IMR-90 (cell line): ENCODE measurements at regions not wholly inside any gene's neighbourhood (a gene's known extent, or its start where the extent isn't known, plus 50 kb on each side); places are given as distances from the start of the nearest gene placed in this dataset.

Source experiments
- ATAC-seq: fragments of 200-7000 bp; cut with Tn5 transposase; 2 replicates; pipeline ENCODE4 v1.9.1; 2020; ENCODE audit warnings: low read depth, mild to moderate bottlenecking, moderate library complexity
- BruUV-seq: library from RNA; stranded (reverse); fragments of 400-500 nt; replicated peaks from 2 replicates; lab custom pipeline; 2021; lab: Mats Ljungman, UMichigan
- CTCF ChIA-PET: fragments of 300-600 bp; formaldehyde crosslinking; extraction: SDS; loops from one replicate; lab custom pipeline; 2021; ENCODE audit warnings: antibody characterized with exemption; lab: Yijun Ruan, JAX
- POLR2A ChIA-PET: fragments of 300-600 bp; sonication (Branson Sonifier 250); formaldehyde crosslinking; loops from one replicate; lab custom pipeline; 2022; ENCODE audit warnings: antibody characterized with exemption; ENCODE audit not compliant: unreplicated experiment; lab: Charles Lee
- DNase-seq: peaks from one replicate; pipeline ENCODE4 v3.0.0; 2013
- H2AFZ ChIP-seq: replicated peaks from 2 replicates; pipeline ENCODE3; 2013; ENCODE audit warnings: low read length, mild to moderate bottlenecking; ENCODE audit not compliant: poor library complexity
- H2AK5ac ChIP-seq: 2 replicates; pipeline ENCODE4 v1.6.1; 2013; ENCODE audit warnings: low read depth, low read length, inconsistent platforms
- H2AK9ac ChIP-seq: replicated peaks from 2 replicates; pipeline ENCODE3; 2013; ENCODE audit warnings: mild to moderate bottlenecking, low read depth, low read length, moderate library complexity; ENCODE audit not compliant: poor library complexity
- H2BK120ac ChIP-seq: 2 replicates; pipeline ENCODE4 v1.6.1; 2013; ENCODE audit warnings: low read depth, low read length, inconsistent platforms
- H2BK15ac ChIP-seq: 3 replicates; pipeline ENCODE4 v1.6.1; 2013; ENCODE audit warnings: low read depth, low read length, inconsistent platforms
- H2BK20ac ChIP-seq: 2 replicates; pipeline ENCODE4 v1.6.1; 2013; ENCODE audit warnings: low read depth, mild to moderate bottlenecking, inconsistent platforms, low read length, moderate library complexity
- H2BK5ac ChIP-seq: 2 replicates; pipeline ENCODE4 v1.6.1; 2013; ENCODE audit warnings: mild to moderate bottlenecking, low read depth, low read length, inconsistent platforms; ENCODE audit not compliant: poor library complexity, severe bottlenecking
- H3K14ac ChIP-seq: replicated peaks from 2 replicates; pipeline ENCODE4 v1.6.1; 2013; ENCODE audit warnings: low read depth, low read length, inconsistent platforms
- H3K18ac ChIP-seq: 2 replicates; pipeline ENCODE4 v1.6.1; 2013; ENCODE audit warnings: low read depth, low read length, control low read depth
- H3K23ac ChIP-seq: 2 replicates; pipeline ENCODE4 v1.6.1; 2013; ENCODE audit warnings: low read depth, low read length, inconsistent platforms
- H3K27ac ChIP-seq: 2 replicates; pipeline ENCODE4 v1.5.1; 2013; ENCODE audit warnings: mild to moderate bottlenecking, control low read depth, low read length; ENCODE audit not compliant: insufficient read depth
- H3K27me3 ChIP-seq: 2 replicates; pipeline ENCODE4 v1.6.1; 2013; ENCODE audit warnings: low read length; ENCODE audit not compliant: control insufficient read depth, insufficient read depth
- H3K36me3 ChIP-seq: 2 replicates; pipeline ENCODE4 v1.6.1; 2013; ENCODE audit warnings: low read length, mixed read lengths; ENCODE audit not compliant: control insufficient read depth, insufficient read depth
- H3K4ac ChIP-seq: 2 replicates; pipeline ENCODE4 v1.6.1; 2013; ENCODE audit warnings: low read depth, low read length, inconsistent platforms
- H3K4me1 ChIP-seq: 2 replicates; pipeline ENCODE4 v1.6.1; 2013; ENCODE audit warnings: low read length, mixed read lengths; ENCODE audit not compliant: control insufficient read depth, insufficient read depth
- H3K4me2 ChIP-seq: 2 replicates; pipeline ENCODE4 v1.6.1; 2013; ENCODE audit warnings: low read depth, mild to moderate bottlenecking, control low read depth, low read length, moderate library complexity
- H3K4me3 ChIP-seq: 2 replicates; pipeline ENCODE4 v1.5.1; 2013; ENCODE audit warnings: low read depth, mild to moderate bottlenecking, control low read depth, low read length, moderate library complexity; ENCODE audit not compliant: insufficient read depth
- H3K56ac ChIP-seq: 2 replicates; pipeline ENCODE4 v1.6.1; 2013; ENCODE audit warnings: low read length, inconsistent platforms; ENCODE audit not compliant: insufficient read depth; ENCODE audit errors: extremely low read depth
- H3K79me1 ChIP-seq, 2 experiments: 2 replicates each; pipeline ENCODE4 v1.6.1; 2013; ENCODE audit warnings: low read length in 2 of 2, inconsistent platforms in 1 of 2, low read depth in 1 of 2
- H3K9ac ChIP-seq: 2 replicates; pipeline ENCODE4 v1.6.1; 2013; ENCODE audit warnings: low read depth, low read length, control low read depth
- H3K9me1 ChIP-seq: 2 replicates; pipeline ENCODE4 v1.6.1; 2013; ENCODE audit warnings: low read length, inconsistent platforms; ENCODE audit not compliant: insufficient read depth
- H3K9me3 ChIP-seq: 2 replicates; pipeline ENCODE4 v1.6.1; 2013; ENCODE audit warnings: low read length; ENCODE audit not compliant: control insufficient read depth, insufficient read depth
- H4K20me1 ChIP-seq: 2 replicates; pipeline ENCODE4 v1.6.1; 2013; ENCODE audit warnings: low read length, inconsistent platforms; ENCODE audit not compliant: insufficient read depth
- H4K5ac ChIP-seq: 2 replicates; pipeline ENCODE4 v1.6.1; 2013; ENCODE audit warnings: mild to moderate bottlenecking, low read depth, low read length, control low read depth
- H4K8ac ChIP-seq, 2 experiments: 2 replicates each; pipeline ENCODE4 v1.6.1; 2013; ENCODE audit warnings: low read depth in 2 of 2, low read length in 2 of 2, control low read depth in 1 of 2, inconsistent platforms in 1 of 2
- H4K91ac ChIP-seq: 2 replicates; pipeline ENCODE4 v1.6.1; 2013; ENCODE audit warnings: low read depth, low read length, inconsistent platforms; ENCODE audit not compliant: insufficient read depth
- BHLHE40 ChIP-seq: fragments of 150-350 bp; IDR thresholded peaks from 2 replicates; pipeline ENCODE4 v1.6.1; 2016; ENCODE audit warnings: mild to moderate bottlenecking, low read depth, low read length
- CEBPB ChIP-seq: IDR thresholded peaks from 2 replicates; pipeline ENCODE4 v1.6.1; 2012; ENCODE audit warnings: low read depth, low read length, improper control_type of control experiment
- CHD1 ChIP-seq: IDR thresholded peaks from 2 replicates; pipeline ENCODE4 v1.6.1; 2012; ENCODE audit warnings: low read depth, low read length, improper control_type of control experiment
- ELK1 ChIP-seq: fragments of 150-350 bp; IDR thresholded peaks from 2 replicates; pipeline ENCODE4 v1.6.1; 2016; ENCODE audit warnings: low read depth, mild to moderate bottlenecking, low read length, moderate library complexity, borderline replicate concordance
- FOS ChIP-seq: fragments of 150-350 bp; IDR thresholded peaks from 2 replicates; pipeline ENCODE4 v1.6.1; 2016; ENCODE audit warnings: low read depth, low read length
- MAFK ChIP-seq: IDR thresholded peaks from 2 replicates; pipeline ENCODE4 v1.6.1; 2012; ENCODE audit warnings: low read depth, low read length, improper control_type of control experiment
- MAZ ChIP-seq: IDR thresholded peaks from 2 replicates; pipeline ENCODE4 v1.6.1; 2012; ENCODE audit warnings: low read depth, mild to moderate bottlenecking, low read length, improper control_type of control experiment, moderate library complexity, borderline replicate concordance
- MXI1 ChIP-seq: IDR thresholded peaks from 2 replicates; pipeline ENCODE4 v1.6.1; 2012; ENCODE audit warnings: low read depth, mild to moderate bottlenecking, low read length, moderate library complexity, borderline replicate concordance
- NFE2L2 ChIP-seq: fragments of 150-350 bp; IDR thresholded peaks from 2 replicates; pipeline ENCODE4 v1.6.1; 2016; ENCODE audit warnings: low read depth, mild to moderate bottlenecking, low read length
- POLR2A ChIP-seq: IDR thresholded peaks from 2 replicates; pipeline ENCODE4 v1.6.1; 2012; ENCODE audit warnings: mild to moderate bottlenecking, low read depth, low read length
- RAD21 ChIP-seq: IDR thresholded peaks from 2 replicates; pipeline ENCODE4 v1.6.1; 2012; ENCODE audit warnings: low read length, improper control_type of control experiment
- RCOR1 ChIP-seq: IDR thresholded peaks from 2 replicates; pipeline ENCODE4 v1.6.1; 2012; ENCODE audit warnings: mild to moderate bottlenecking, low read length, improper control_type of control experiment; ENCODE audit not compliant: insufficient replicate concordance
- RFX5 ChIP-seq: IDR thresholded peaks from 2 replicates; pipeline ENCODE4 v1.8.0; 2012; ENCODE audit warnings: low read depth, mild to moderate bottlenecking, low read length, moderate library complexity
- SMC3 ChIP-seq: fragments of 150-350 bp; IDR thresholded peaks from 2 replicates; pipeline ENCODE4 v1.6.1; 2016; ENCODE audit warnings: low read depth, mild to moderate bottlenecking, antibody characterized with exemption, low read length, moderate library complexity
- WGBS, 2 experiments: methylation state at CpG; one replicate each; pipeline versions ENCODE4 v1.1.5 to v1.1.7; 2013; ENCODE audit warnings: missing lambda C conversion rate in 2 of 2; ENCODE audit not compliant: insufficient read length in 1 of 2; ENCODE audit errors: extremely low coverage in 2 of 2; 5-methylcytosine and 5-hydroxymethylcytosine counted together
- dilution Hi-C: fragments of 300-500 bp; cut with HindIII; formaldehyde crosslinking; loops from one replicate; pipeline ENCODE4 v1.14.3; 2018; ENCODE audit warnings: low sequenced_read_pairs; ENCODE audit not compliant: unreplicated experiment
- in situ Hi-C: fragments of 300-500 bp; cut with MboI; formaldehyde crosslinking; loops from 3 replicates; pipeline ENCODE4 v1.14.3; 2019; ENCODE audit warnings: low sequenced_read_pairs, inconsistent platforms, mixed read lengths
- intact Hi-C: fragments of 100-400 bp; cut with micrococcal nuclease; formaldehyde crosslinking; loops from 2 replicates; pipeline ENCODE4 v1.10.0; 2022
- TF ChIP-seq, protein P1 (sequence below): fragments of 150-350 bp; IDR thresholded peaks from 2 replicates; pipeline ENCODE4 v1.6.1; 2017; ENCODE audit warnings: mild to moderate bottlenecking, antibody characterized with exemption, low read length, low read depth
- TF ChIP-seq, protein P2 (sequence below): conservative IDR thresholded peaks from 2 replicates; pipeline ENCODE4 v1.5.1; 2012; ENCODE audit warnings: mild to moderate bottlenecking, low read depth, low read length, improper control_type of control experiment

DNA sequence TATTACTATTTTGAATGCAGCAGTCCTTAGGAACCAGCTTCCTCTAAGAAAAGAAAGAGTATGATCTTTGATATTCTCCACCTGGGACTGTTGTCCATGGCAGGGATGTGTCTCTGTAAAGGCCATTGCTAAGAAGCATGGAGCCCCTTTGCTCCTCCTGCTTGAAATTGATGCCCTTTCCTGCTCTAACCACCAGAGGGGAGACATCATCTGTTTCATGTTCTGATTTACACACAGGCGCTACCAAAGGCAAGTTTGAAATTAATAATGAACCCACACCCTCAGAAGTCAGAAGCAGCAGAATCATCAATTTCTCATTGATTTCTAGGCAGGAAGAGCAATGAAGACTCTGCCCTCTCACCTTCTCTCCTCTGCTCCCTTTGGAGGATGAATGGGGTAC lies 253.8 kb downstream of the RMST start:
- DNase-seq (no peak), ATAC-seq (no peak)
- WGBS, 2 experiments, result no CpG with 5 or more reads among the region's 1 CpG
- H4K20me1 ChIP-seq, result no peaks in the 10 kb centered on the region
- intact Hi-C loops, result no loop called here
- H2BK5ac ChIP-seq, result no peak overlapping the region
- no peaks in the 10 kb centered on the region for H3K4me1 ChIP-seq
- ChIA-PET POLR2A (no interaction called here), CTCF (no interaction called here)
- no peaks in the 10 kb centered on the region for H3K27me3 ChIP-seq
- no peaks in the 10 kb centered on the region for H3K9me1 ChIP-seq
- H3K36me3 ChIP-seq, result no peaks in the 10 kb centered on the region
- H3K18ac ChIP-seq, result no peak overlapping the region
- H2AFZ ChIP-seq, result no peak overlapping the region
- H3K4ac ChIP-seq, result no peak overlapping the region
- no peak overlapping the region for H2BK20ac ChIP-seq
- no peak overlapping the region for H4K5ac ChIP-seq
- no peak for TF ChIP-seq CHD1
- no peak for TF ChIP-seq RAD21
- TF ChIP-seq, protein P1, sequence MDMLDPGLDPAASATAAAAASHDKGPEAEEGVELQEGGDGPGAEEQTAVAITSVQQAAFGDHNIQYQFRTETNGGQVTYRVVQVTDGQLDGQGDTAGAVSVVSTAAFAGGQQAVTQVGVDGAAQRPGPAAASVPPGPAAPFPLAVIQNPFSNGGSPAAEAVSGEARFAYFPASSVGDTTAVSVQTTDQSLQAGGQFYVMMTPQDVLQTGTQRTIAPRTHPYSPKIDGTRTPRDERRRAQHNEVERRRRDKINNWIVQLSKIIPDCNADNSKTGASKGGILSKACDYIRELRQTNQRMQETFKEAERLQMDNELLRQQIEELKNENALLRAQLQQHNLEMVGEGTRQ, result no peak
- TF ChIP-seq ELK1, result no peak
- TF ChIP-seq SMC3, result no peak
- no peak for TF ChIP-seq NFE2L2
- no peak for TF ChIP-seq CEBPB
- no peak for TF ChIP-seq MAZ
- TF ChIP-seq FOS, result no peak
- TF ChIP-seq BHLHE40, result no peak
- no peak for TF ChIP-seq MAFK
- no peak for TF ChIP-seq RFX5
- TF ChIP-seq, protein P2, sequence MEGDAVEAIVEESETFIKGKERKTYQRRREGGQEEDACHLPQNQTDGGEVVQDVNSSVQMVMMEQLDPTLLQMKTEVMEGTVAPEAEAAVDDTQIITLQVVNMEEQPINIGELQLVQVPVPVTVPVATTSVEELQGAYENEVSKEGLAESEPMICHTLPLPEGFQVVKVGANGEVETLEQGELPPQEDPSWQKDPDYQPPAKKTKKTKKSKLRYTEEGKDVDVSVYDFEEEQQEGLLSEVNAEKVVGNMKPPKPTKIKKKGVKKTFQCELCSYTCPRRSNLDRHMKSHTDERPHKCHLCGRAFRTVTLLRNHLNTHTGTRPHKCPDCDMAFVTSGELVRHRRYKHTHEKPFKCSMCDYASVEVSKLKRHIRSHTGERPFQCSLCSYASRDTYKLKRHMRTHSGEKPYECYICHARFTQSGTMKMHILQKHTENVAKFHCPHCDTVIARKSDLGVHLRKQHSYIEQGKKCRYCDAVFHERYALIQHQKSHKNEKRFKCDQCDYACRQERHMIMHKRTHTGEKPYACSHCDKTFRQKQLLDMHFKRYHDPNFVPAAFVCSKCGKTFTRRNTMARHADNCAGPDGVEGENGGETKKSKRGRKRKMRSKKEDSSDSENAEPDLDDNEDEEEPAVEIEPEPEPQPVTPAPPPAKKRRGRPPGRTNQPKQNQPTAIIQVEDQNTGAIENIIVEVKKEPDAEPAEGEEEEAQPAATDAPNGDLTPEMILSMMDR, result no peak
- TF ChIP-seq POLR2A, result no peak
- no peak for TF ChIP-seq RCOR1
- TF ChIP-seq MXI1, result no peak
- H2BK15ac ChIP-seq, result no peak overlapping the region
- dilution Hi-C loops, result no loop called here
- in situ Hi-C loops, result no loop called here
- H4K91ac ChIP-seq, result no peak overlapping the region
- H2BK120ac ChIP-seq, result no peak overlapping the region
- H3K56ac ChIP-seq, result no peak overlapping the region
- H3K4me2 ChIP-seq, result no peak overlapping the region
- no TSS peak for BruUV-seq
- H3K14ac ChIP-seq, result no peak overlapping the region
- H4K8ac ChIP-seq, result no peak overlapping the region
- H3K27ac ChIP-seq, result no peak overlapping the region
- H2AK5ac ChIP-seq, result no peak overlapping the region
- H3K9me3 ChIP-seq, result peaks cover 15% of the 10 kb centered on the region
- no peak overlapping the region for H3K23ac ChIP-seq
- H2AK9ac ChIP-seq, result no peak overlapping the region
- no peak overlapping the region for H3K4me3 ChIP-seq
- H3K79me1 ChIP-seq, result no peaks in the 10 kb centered on the region
- no peak overlapping the region for H3K9ac ChIP-seq
